ENCODE measurements at regions not wholly inside any gene's neighbourhood (a gene's known extent, or its start where the extent isn't known, plus 50 kb on each side); places are given as distances from the start of the nearest gene placed in this dataset.
"Not testable (repeated sequence)": the region's sequence is repeated elsewhere in the genome, so short reads cannot be mapped to it uniquely, and the experiment has no call there.

- DNase-seq (ENCODE audit: low read depth): no peak
These were observed 130.9 kb downstream of the RELL1 start for GRCh38 chr4:37555322-37555721.

- not testable (repeated sequence) for DNase-seq (ENCODE audit: low read depth)
These were observed 136.3 kb downstream of the RELL1 start for GRCh38 chr4:37549866-37550265.

- DNase-seq (ENCODE audit: low read depth): peak; percentile 80
These were observed 137.1 kb downstream of the RELL1 start for GRCh38 chr4:37549041-37549440.

- no peak for DNase-seq (ENCODE audit: low read depth)
These were observed 139.6 kb downstream of the RELL1 start for GRCh38 chr4:37546586-37546985.

GRCh38 chr4:37542706-37543105 lies 143.5 kb downstream of the RELL1 start:
- DNase-seq (ENCODE audit: low read depth): no peak

- no peak for DNase-seq (ENCODE audit: low read depth)
These were observed 144.2 kb downstream of the RELL1 start for GRCh38 chr4:37541956-37542355.

GRCh38 chr4:37540486-37540885 lies 145.7 kb downstream of the RELL1 start:
- DNase-seq (ENCODE audit: low read depth): no peak

GRCh38 chr4:37538931-37539330 lies 147.2 kb downstream of the RELL1 start:
- DNase-seq (ENCODE audit: low read depth): no peak

- DNase-seq (ENCODE audit: low read depth): no peak
These were observed 148.7 kb downstream of the RELL1 start for GRCh38 chr4:37537484-37537883.

GRCh38 chr4:37535872-37536271 lies 150.3 kb downstream of the RELL1 start:
- DNase-seq (ENCODE audit: low read depth): no peak

- DNase-seq (ENCODE audit: low read depth): no peak
These were observed 152.7 kb downstream of the RELL1 start for GRCh38 chr4:37533286-37534033.

- DNase-seq (ENCODE audit: low read depth): no peak
These were observed 155.0 kb downstream of the RELL1 start for GRCh38 chr4:37531151-37531550.

GRCh38 chr4:37530451-37530850 lies 155.7 kb downstream of the RELL1 start:
- no peak for DNase-seq (ENCODE audit: low read depth)

GRCh38 chr4:37528166-37528885 lies 157.8 kb downstream of the RELL1 start:
- no peak for DNase-seq (ENCODE audit: low read depth)

- DNase-seq (ENCODE audit: low read depth): no peak
These were observed 161.9 kb downstream of the RELL1 start for GRCh38 chr4:37524267-37524666.

GRCh38 chr4:37522996-37523395 lies 163.2 kb downstream of the RELL1 start:
- DNase-seq (ENCODE audit: low read depth): no peak

- no peak for DNase-seq (ENCODE audit: low read depth)
These were observed 168.8 kb downstream of the RELL1 start for GRCh38 chr4:37517326-37517725.

- DNase-seq (ENCODE audit: low read depth): no peak
These were observed 170.0 kb downstream of the RELL1 start for GRCh38 chr4:37516057-37516775.

- DNase-seq (ENCODE audit: low read depth): no peak
These were observed 175.6 kb downstream of the RELL1 start for GRCh38 chr4:37510626-37511025.

- DNase-seq (ENCODE audit: low read depth): no peak
These were observed 182.9 kb downstream of the RELL1 start for GRCh38 chr4:37503261-37503660.

- no peak for DNase-seq (ENCODE audit: low read depth)
These were observed 184.1 kb downstream of the RELL1 start for GRCh38 chr4:37502070-37502469.
